Spleen (tissue), 7 donors: ENCODE measurements at regions not wholly inside any gene's neighbourhood (a gene's known extent, or its start where the extent isn't known, plus 50 kb on each side); places are given as distances from the start of the nearest gene placed in this dataset.

ENCODE experiments used
- POLR2A ChIP-seq, 3 donors: fragments of 450-650 bp; IDR thresholded peaks; one replicate each; pipeline ENCODE4 v1.5.1; 2017; ENCODE audit warnings: antibody characterized with exemption in 3 of 3, mild to moderate bottlenecking in 1 of 3
- POLR2AphosphoS5 ChIP-seq, 3 donors: sonication (generic); formaldehyde crosslinking; IDR thresholded peaks; one replicate each; pipeline ENCODE4 v1.5.1; 2017; ENCODE audit warnings: antibody characterized with exemption in 3 of 3
- TF ChIP-seq, protein P1 (sequence below), 11 experiments: fragments of 200-600 bp in 7 of 11; fragments of 450-650 bp in 4 of 11; sonication (generic) in 4 of 11; IDR thresholded peaks in 8 of 11; conservative IDR thresholded peaks in 3 of 11; 1 replicate in 7 of 11; 2 replicates in 4 of 11; pipeline versions ENCODE4 v1.4.0 to v1.8.0; 2016 to 2021; ENCODE audit warnings: antibody characterized with exemption in 11 of 11, inconsistent platforms in 4 of 11, mild to moderate bottlenecking in 1 of 11
- donor health status: DM: no; HTN: no; CAD: no; lungs with moderate emphysema.
- donor health status: DM: no; HTN: no; CAD: no.
- donor health status: DM: no; HTN: no; CAD: no.

DNA sequence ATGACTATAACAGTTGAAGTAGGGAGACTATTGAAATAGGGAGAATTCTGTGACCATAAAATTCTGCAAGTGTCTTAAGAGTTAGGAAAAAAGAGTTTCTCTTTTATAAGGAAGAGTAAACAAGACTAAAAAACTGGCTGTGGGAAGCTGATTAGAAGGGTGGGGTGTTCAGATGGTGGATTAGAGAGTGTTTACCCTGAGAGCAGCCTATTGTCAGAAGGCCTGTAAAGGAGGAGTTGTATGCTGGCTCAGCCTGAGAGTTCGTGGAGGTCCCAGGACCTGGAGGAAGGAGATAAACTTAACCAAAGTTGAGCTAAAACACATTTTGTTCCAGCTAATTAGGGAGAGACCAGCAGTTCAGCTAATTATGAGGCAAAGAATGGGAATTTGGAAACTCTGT, 629.7 kb downstream of the PCDH7 start:
- TF ChIP-seq, protein P1, sequence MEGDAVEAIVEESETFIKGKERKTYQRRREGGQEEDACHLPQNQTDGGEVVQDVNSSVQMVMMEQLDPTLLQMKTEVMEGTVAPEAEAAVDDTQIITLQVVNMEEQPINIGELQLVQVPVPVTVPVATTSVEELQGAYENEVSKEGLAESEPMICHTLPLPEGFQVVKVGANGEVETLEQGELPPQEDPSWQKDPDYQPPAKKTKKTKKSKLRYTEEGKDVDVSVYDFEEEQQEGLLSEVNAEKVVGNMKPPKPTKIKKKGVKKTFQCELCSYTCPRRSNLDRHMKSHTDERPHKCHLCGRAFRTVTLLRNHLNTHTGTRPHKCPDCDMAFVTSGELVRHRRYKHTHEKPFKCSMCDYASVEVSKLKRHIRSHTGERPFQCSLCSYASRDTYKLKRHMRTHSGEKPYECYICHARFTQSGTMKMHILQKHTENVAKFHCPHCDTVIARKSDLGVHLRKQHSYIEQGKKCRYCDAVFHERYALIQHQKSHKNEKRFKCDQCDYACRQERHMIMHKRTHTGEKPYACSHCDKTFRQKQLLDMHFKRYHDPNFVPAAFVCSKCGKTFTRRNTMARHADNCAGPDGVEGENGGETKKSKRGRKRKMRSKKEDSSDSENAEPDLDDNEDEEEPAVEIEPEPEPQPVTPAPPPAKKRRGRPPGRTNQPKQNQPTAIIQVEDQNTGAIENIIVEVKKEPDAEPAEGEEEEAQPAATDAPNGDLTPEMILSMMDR (IDR thresholded peaks at IDR 0.05 in 8 of 11, conservative IDR thresholded peaks at IDR 0.05 in 3 of 11): no peak
- TF ChIP-seq POLR2A (IDR thresholded peaks at IDR 0.05) (no peak), POLR2AphosphoS5 (IDR thresholded peaks at IDR 0.05) (no peak)
